GM21367 (cell line): ENCODE measurements at regions not wholly inside any gene's neighbourhood (a gene's known extent, or its start where the extent isn't known, plus 50 kb on each side); places are given as distances from the start of the nearest gene placed in this dataset.
A peak's percentile ranks its signal among the peaks of the same experiment; 100 is the strongest.

Experiments
- ATAC-seq: cut with Tn5 transposase; IDR thresholded peaks from one replicate; pipeline ENCODE4 v1.9.1; 2021; ENCODE audit not compliant: unreplicated experiment

DNA sequence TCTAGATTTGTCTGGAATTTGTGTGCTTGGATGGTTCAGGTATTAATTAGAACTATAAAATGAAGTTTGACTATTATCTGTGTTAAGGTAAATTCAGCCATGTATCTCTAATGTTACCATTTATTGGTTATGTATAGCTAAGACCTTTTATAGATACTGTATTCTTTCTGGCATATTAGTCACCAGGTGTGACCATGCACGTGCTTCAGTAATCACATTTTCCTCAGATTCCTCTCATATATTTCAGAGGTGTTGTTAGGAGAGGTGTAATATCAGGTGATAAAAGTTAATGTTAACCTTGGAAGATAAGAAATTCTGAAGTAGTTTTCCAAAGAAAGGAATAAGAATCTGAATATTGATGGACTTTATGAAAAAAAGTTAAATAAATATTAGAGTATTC, 194.5 kb upstream of the KHDRBS2 start:
- no peak for ATAC-seq

DNA sequence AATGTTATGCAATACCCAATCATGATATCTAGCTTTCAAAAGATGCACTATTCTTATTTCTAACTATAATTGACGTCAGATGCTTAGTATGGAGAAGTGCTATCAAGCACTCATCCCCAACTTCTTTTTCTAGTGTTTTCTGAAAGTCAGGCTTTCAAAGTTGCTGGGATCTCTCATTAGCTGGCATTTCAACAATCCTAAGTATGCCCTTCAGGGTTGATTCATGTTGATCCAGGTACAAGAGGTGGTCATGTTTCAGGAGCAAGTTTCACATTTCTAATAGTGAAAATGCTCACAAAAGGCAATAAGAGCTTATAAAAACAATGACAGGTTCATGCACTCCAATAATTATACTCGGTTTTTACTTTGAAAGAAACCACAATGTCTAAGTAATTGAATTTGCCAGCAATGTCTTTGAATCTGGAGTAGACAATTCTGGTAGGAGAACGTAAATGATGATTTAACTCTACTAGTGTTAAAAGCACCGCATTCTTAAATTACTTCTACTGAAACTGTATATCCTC, 193.7 kb upstream of the KHDRBS2 start:
- no peak for ATAC-seq

DNA sequence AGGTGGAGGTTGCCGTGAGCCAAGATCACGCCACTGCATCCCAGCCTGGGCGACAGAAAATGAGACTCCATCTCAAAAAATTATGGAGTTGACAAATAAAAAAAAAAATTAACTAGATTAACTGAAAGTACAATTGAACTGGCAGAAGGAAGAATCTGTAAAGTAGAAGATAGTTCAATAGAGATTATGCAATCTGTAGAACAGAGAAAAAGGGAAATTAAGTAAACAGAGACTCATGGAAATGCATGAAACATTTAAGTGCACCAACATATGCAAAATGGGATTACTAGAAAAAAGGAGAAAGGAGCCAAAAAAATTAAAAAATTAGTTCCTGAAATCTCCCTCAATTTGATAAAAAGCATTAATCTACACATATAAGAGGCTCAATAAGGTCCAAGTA, 188.8 kb upstream of the KHDRBS2 start:
- ATAC-seq: no peak

DNA sequence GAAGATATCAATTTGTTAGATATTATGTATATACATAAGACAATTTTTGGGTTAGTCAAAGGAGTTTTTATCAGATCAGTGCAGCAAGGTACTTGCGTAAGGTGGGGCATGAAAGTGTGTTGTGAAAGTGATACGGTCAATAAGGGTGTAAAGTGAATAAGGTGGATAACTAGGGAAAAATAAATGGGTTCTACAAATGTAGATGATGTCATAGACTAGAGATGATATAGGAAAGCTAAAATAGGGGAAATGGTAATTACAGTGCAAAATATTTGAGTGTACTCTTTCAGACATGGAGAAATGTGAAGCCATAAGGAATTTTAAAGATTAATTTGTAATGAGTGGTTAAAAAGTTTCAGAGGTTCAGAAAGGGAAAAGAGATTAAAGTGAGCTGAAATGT, 180.6 kb upstream of the KHDRBS2 start:
- no peak for ATAC-seq

DNA sequence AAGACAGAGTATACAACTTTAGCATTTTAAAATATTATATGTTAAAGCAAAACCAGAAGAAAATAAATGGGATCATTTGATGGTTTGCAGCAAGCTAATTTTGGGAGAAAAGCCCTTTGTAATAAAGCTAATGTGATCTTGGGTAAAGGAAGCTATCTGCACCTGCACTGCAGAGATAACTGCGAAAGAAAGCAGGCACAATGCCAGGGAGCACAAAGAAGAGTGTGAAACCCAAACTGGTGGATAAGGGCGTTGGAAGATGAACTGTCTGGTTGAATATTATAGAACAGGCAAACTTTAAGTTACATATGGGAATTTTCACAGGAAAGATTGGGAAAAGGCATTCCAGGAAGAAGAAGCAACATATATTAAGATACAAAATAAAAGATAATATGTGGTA, 179.2 kb upstream of the KHDRBS2 start:
- ATAC-seq: no peak

DNA sequence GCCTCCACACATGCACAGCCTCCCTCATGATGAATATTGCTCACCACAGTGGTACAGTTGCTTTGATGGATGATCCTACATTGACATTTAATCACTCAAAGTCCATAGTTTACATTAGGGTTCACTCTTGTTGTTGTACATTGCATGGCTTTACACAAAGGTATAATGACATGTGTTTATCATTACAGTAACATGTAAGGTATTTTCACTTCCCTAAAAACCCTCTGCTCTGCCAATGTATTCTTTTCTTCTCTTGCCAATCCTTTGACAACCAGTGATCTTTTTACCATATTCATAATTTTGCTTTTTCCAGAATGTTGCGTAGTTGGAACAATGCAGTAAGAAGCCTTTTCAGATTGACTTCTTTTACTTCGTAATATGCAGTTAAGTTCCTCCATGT, 166.6 kb upstream of the KHDRBS2 start:
- no peak for ATAC-seq

DNA sequence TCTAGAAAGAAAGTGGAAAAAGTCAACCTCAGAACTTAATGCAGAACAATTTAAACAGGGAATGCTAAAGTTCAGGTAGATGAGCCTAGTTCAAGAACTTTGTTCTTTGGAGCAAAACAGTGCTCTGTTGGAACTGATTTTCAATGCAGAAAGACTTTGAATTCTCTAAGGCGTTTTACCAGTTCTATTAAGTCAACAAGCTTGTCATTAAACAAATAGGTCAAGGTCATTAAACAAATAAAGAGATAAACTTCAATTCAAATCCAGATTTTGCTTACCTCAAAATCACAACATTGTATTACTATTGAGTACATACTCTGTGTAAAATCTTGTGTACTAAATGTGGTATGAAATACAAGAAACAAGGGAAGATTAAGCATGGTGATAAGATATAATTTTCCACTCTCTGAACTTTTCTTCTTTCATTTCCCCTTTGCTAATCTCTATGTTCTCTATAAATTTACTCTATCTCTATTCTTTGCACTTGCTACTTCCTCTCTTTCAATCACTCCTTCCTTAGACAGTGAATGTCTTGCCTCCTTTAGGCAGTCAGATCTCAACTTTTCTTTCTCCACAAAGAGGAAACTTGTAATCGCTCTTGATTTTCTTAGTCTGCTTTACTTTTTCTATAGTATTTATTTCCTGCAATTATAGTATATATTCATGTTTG, 160.8 kb upstream of the KHDRBS2 start:
- no peak for ATAC-seq

DNA sequence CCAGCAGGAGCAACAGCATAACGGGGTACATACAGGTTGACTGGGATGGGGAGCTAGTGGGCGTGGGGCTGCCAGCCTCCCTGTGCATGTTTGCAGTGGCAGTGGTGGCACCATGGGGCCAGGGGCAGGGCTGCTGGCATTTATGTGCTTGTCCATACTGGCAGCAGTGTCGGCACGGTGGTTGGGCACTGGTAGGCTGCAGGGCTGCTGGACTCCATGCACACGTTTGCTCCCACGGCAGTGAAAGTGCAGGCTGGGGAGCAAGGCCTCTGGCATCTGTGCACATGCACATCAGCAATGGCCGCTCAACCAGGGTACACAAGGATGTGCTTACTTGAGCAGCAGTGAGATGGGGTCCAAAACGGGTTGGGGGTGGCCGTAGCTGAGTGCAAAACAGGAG, 159.5 kb upstream of the KHDRBS2 start:
- ATAC-seq: no peak

DNA sequence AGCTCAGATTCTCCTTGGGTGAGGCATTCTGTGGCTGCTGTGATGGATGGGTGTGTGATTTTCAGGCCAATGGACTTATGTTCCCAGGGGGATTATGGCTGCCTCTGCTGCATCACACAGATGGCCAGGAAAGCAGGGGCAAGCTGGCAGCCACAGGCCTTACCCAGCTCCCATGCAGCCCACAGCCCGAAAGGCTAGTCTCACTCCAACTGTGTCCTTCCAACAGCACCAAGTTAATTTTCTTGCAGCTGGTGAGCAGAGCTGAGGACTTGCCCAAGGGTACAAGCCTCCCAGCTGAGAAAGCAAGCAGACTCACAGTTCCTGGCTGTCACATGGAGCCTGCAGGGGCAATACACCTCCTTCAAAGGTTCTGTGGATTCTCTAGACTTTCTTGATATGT, 155.2 kb upstream of the KHDRBS2 start:
- ATAC-seq: no peak

DNA sequence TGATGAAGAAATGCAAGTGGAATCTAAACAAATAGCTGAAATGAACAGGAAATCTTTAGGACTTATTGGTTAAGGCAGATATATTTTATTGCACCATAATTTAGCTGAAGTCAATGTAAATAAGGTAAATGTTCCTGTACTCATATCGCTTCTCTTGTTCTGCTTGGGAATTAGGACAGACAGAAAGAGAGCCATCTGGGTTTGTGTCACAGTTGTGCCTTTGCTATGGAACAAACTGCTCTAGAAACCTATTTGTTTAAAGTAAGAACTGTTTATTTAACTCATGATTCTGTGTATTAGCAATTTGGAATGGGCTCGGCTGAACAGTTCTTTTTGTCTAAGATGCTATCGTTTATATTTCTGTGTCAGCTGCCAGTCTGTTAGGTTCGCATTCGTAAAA, 143.8 kb upstream of the KHDRBS2 start:
- ATAC-seq: no peak

DNA sequence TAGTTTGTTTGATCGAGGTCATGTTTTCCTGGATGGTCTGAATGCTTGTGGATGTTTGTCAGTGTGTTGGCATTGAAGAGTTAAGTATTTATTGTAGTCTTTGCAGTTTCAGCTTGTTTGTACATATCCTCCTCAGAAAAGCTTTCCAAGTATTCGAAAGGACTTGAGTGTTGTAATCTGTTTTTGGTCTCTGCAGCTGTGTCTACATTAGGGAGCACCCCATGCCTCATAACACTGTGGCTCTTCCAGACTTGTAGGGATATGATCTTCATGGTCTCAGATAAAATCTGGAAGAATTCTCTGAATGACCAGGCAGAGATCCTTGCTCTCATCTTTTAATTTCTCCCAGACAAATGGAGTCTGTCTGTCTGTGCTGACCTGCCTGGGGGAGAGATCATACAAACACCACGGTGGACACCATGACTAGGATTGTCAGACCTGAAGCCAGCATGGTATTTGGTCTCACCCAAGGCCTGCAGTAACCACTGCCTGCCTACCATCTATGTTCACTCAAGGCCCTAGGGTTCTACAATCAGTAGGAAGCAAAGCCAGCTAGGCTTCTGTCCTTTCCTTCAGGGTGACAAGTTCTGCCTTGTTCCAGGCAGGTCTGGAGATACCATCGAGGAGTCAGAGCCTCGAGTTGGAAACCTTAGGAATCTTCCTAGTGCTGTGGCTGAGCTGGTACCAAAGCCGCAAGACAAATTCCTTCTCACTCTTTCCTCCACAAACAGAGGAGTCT, 114.7 kb upstream of the KHDRBS2 start:
- no peak for ATAC-seq

DNA sequence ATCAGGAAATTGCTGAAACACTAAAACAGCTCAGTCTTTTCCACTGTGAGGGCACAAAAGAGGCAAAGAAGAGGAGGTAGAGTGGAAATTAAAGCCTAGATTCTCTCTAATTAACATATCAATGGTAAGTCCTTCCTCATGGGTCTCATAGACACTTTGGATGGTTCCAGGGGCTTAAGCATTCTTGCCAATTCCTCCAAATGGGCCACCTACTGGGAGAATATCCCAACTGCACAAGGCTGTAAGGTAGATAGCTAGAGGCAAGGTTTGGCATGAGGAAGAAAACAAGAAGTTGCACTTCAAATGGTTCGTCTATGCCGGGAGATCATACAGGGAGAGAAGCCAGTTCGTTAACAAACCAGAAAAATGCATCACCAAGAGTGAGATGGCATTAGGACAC, 107.6 kb upstream of the KHDRBS2 start:
- ATAC-seq: no peak

DNA sequence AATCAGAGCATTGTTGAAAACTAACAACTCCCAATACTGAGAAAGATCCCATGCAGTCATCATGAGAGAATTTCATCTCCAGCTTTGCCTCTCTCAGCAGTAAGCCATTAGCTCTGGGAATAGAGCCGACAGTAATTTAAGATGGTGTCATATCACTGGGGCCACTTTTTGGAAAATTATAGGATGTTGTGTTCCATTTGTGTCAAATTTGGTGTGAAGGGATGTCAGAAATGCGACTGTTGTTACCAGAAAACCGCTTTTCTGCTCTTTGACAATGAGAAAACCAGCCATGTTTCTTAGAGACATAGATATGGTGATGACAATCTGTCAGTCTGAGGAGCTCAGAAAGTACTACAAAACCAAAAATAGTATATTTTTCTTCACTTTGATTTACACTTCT, 106.3 kb upstream of the KHDRBS2 start:
- no peak for ATAC-seq

DNA sequence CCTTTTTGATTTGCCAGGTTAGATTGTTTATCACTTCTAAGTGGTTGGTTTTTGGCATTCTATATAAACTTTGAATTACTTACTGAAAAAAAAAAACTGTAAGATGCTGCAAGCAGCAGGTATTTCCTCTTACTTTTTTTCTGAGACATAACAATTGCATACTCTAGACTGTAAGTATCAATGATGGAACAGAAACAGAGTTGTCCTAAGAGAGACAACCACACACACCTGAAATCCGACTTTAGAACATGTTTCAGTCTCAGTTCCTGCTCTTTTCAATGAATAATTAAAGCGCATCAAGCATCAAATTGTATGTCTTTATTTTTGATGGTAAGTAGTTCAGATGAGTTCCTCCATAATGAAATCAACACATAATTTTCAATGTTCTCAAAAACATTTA, 105.3 kb upstream of the KHDRBS2 start:
- no peak for ATAC-seq

DNA sequence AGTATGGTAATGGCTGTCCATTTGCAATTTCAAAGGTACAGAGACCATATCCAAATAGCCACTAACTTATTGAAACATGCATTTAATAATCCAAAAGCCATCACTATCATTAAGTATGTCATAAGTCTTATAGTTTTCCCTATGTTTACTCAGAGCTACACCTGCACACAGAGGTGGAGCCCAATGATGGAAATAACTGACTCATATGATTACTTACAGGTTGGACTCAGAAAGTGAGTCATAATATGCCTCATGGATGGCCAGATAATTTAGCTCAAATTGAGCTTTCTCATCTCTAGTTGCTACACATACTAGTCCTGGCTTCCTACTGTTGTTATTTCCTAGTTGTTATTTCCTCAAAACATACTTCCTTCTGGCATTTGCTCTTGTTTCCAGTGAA, 104.4 kb upstream of the KHDRBS2 start:
- ATAC-seq: no peak

DNA sequence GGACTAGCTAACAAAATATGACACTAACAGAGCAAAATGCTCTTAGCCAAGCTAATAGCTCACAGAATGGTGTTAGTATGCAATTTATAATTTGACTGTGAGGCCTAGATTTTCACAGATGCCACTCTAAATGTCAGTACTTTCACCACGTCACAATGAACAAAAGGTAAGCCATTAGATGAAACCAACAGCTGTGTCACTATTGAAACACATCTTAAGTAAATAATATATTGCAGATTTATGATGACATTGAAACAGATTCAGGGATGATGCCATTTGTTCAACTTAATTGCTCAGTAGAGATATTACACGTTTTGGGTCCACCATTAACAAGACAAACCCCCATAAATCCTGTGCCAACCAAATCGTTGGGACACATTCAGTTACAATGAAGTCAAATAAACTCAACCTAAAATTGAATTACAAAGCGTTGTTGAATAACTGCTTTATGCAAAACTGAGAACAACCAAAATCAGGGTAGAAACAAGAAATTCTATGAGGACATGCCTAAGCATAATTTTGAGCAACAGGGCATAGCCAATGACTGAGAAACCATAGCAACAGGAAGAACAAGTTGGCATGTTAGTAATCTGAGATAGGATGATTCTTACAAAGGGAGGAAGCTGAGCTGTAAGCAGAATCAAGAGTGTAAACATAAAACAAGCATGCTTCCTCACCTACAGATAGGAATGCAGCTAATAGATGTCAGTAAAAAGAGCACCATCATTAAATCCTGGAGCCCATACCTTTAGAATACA, 85.6 kb upstream of the KHDRBS2 start:
- ATAC-seq: no peak

DNA sequence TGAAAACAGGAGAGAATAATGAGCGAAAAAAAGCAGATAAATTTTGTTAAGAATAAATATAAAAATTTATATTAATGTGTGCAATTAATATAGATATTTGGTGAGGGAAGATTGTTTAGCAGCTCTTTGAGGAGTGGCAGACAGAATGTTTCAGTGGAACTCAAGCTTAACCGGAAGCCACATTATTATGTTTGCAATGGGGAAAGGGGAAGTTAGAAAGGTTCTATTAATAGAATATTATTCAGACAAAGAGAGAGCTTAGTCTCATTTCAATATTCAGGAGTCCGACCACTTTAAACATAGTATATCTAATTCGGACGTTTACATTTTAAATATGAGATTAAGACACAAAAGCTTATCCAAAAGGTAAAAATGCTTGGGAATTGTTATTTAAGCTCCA, 81.6 kb upstream of the KHDRBS2 start:
- ATAC-seq: peak; percentile 100

DNA sequence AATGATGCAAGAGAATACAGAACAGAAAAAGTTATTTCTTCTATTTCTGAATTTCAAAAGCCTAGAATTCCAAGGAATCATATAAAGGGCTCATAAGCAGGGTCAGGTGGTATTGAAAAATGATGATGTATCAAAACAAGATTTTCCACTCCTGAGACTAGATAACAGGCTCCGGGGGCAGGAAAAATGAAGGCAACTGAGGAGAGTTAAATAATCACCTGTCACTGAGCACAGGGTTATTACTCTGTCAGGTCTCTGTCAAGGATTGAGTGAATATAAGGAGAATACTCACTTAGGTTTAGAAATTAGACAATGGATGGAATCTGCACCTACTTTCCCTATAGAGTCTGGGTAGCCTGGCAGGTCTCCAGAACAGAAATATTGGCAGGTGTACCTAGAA, 76.1 kb upstream of the KHDRBS2 start:
- no peak for ATAC-seq

DNA sequence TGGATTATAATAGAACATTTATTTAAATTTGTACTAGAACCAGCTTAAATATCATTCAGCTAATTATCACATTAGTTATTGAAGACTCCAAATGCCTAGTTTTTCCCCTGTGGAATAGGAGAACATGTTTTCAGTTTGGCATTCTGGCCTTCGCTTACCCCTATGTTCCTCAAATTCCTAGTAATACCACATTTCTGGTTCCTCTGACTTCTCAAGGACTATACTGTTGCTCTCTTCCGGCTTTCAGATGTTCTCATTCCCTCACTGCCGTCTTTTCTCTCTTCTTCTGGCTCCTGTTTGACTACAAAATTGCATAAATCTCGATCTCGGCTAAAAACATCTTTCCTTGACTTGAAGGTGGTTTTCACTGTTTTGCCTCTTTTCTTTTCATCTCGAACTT, 71.8 kb upstream of the KHDRBS2 start:
- ATAC-seq: no peak

DNA sequence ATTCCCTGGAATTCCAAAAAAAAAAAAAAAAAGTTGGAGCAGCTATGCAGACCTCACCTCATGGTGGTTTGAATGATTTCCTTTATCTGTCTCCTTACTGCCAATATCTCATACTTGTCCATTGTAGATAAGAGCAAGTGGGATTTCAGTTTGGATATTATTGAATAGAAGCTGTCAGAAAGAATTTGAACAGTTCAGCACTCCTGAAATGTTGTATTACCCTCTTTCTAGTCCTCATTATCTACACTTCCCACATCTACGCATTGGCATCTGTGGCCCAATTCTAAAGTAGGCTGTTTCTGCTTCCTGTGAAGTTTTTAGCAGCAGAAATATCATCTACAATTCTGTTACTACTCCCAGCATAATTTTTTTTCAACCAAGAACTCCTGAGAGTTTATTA, 68.2 kb upstream of the KHDRBS2 start:
- ATAC-seq: no peak

DNA sequence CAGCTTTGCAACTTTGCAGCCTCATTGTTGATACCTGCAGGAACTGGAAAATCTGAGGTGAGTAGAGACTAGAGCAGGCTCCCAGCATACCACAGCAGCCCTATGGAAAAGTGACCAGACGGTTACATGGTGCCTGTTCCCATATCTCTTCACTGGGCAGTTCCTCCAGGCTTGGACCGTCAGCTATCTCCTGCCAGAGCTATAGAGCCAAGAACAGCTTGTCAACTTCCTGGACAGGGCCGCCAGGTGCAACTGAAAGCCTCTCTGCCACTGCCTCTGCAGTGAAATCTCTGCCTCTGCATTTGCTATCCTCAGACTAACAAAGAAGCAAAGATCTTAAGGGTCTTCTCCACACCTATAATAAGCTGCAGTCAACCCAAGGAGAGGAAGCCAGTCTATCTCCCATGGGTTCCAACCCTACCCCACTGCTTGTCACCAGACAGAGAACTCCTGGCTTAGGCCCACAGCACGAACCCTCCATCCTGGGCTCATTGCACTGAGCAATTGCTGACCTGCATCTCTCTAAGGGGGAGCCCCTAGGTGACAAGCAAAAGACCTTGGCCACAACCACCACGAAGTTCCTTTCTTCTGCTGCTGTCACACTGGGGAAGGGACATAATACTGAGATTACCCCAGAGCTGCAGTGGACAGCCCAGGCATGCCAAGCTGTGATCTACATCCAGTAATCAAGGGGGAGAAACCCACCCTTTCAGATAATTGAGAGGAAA, 60.1 kb upstream of the KHDRBS2 start:
- ATAC-seq: no peak
